HEK293 (cell line): ENCODE measurements at regions not wholly inside any gene's neighbourhood (a gene's known extent, or its start where the extent isn't known, plus 50 kb on each side); places are given as distances from the start of the nearest gene placed in this dataset.

ENCODE experiments used
- ATF2 ChIP-seq: fragments of 450-650 bp; formaldehyde crosslinking; IDR thresholded peaks from 2 replicates; pipeline ENCODE4 v1.5.1; 2016; ENCODE audit warnings: missing biosample characterization, missing genetic modification characterization, low read depth
- CTCF ChIP-seq: fragments of 450-650 bp; formaldehyde crosslinking; IDR thresholded peaks from 2 replicates; pipeline ENCODE4 v1.5.1; 2016; ENCODE audit warnings: missing biosample characterization, missing genetic modification characterization
- SALL2 ChIP-seq: fragments of 450-650 bp; formaldehyde crosslinking; IDR thresholded peaks from 2 replicates; pipeline ENCODE4 v1.5.0; 2017; ENCODE audit warnings: missing biosample characterization, mild to moderate bottlenecking, missing genetic modification characterization, borderline replicate concordance
- TCF7L2 ChIP-seq: IDR thresholded peaks from 2 replicates; pipeline ENCODE4 v1.6.1; 2011; ENCODE audit warnings: low read depth, mild to moderate bottlenecking, inconsistent platforms, low read length, moderate library complexity, borderline replicate concordance
- ZBTB20 ChIP-seq: fragments of 450-650 bp; formaldehyde crosslinking; IDR thresholded peaks from 2 replicates; pipeline ENCODE4 v1.5.1; 2016; ENCODE audit warnings: missing biosample characterization, missing genetic modification characterization
- ZBTB21 ChIP-seq: fragments of 450-650 bp; formaldehyde crosslinking; IDR thresholded peaks from 2 replicates; pipeline ENCODE4 v1.5.1; 2017; ENCODE audit warnings: missing biosample characterization, missing genetic modification characterization
- ZBTB26 ChIP-seq: fragments of 450-650 bp; formaldehyde crosslinking; optimal IDR thresholded peaks from 2 replicates; pipeline ENCODE3; 2016; ENCODE audit warnings: missing biosample characterization, mild to moderate bottlenecking, missing genetic modification characterization
- ZBTB49 ChIP-seq: fragments of 450-650 bp; formaldehyde crosslinking; IDR thresholded peaks from 2 replicates; pipeline ENCODE4 v1.5.1; 2016; ENCODE audit warnings: missing biosample characterization, missing genetic modification characterization, low read depth
- ZBTB7A ChIP-seq: fragments of 450-650 bp; formaldehyde crosslinking; IDR thresholded peaks from 2 replicates; pipeline ENCODE4 v1.5.1; 2016; ENCODE audit warnings: low read depth, missing biosample characterization, missing genetic modification characterization
- ZNF311 ChIP-seq: fragments of 450-650 bp; formaldehyde crosslinking; IDR thresholded peaks from 2 replicates; pipeline ENCODE4 v1.5.1; 2017; ENCODE audit warnings: missing biosample characterization, missing genetic modification characterization, borderline replicate concordance
- ZNF645 ChIP-seq: fragments of 450-650 bp; formaldehyde crosslinking; IDR thresholded peaks from 2 replicates; pipeline ENCODE4; 2016; ENCODE audit warnings: missing biosample characterization, missing genetic modification characterization
- ZNF830 ChIP-seq: fragments of 450-650 bp; IDR thresholded peaks from 2 replicates; pipeline ENCODE4 v1.5.0; 2018; ENCODE audit warnings: missing biosample characterization, missing genetic modification characterization, low read depth, mild to moderate bottlenecking, moderate library complexity
- ZXDB ChIP-seq: fragments of 450-650 bp; formaldehyde crosslinking; IDR thresholded peaks from 2 replicates; pipeline ENCODE4 v1.5.1; 2016; ENCODE audit warnings: missing biosample characterization, missing genetic modification characterization

- no peak for TF ChIP-seq CTCF
- no peak for TF ChIP-seq ZBTB20 (tag by site-specific recombination)
- TF ChIP-seq ZNF645 (tag by site-specific recombination), result no peak
- no peak for TF ChIP-seq ZBTB26 (tag by site-specific recombination)
- no peak for TF ChIP-seq ZXDB
- TF ChIP-seq ZNF311 (tag by site-specific recombination), result no peak
- TF ChIP-seq ATF2 (tag by site-specific recombination), result no peak
- no peak for TF ChIP-seq ZBTB21 (tag by site-specific recombination)
- no peak for TF ChIP-seq TCF7L2
- no peak for TF ChIP-seq SALL2 (tag by site-specific recombination)
- no peak for TF ChIP-seq ZBTB49
- TF ChIP-seq ZBTB7A (tag by site-specific recombination), result no peak
- no peak for TF ChIP-seq ZNF830 (tag by site-specific recombination)
Observed at GRCh38 chr21:28333578-28334075, 659.0 kb downstream of the LTN1 start.
